H9 (cell line): ENCODE measurements at regions not wholly inside any gene's neighbourhood (a gene's known extent, or its start where the extent isn't known, plus 50 kb on each side); places are given as distances from the start of the nearest gene placed in this dataset.

Source experiments
- DNase-seq: peaks from one replicate; pipeline ENCODE4 v3.0.0-alpha.2; 2017
- H2AFZ ChIP-seq: one replicate; pipeline ENCODE4 v1.6.1; 2013; ENCODE audit warnings: mild to moderate bottlenecking, low read length, control low read depth, moderate library complexity
- H2AK5ac ChIP-seq: 2 replicates; pipeline ENCODE4 v1.6.1; 2013; ENCODE audit warnings: low read length, control low read depth, mixed read lengths; ENCODE audit not compliant: insufficient read length
- H2BK120ac ChIP-seq: one replicate; pipeline ENCODE4 v1.6.1; 2013; ENCODE audit warnings: low read depth, mild to moderate bottlenecking, low read length, control low read depth, inconsistent platforms; ENCODE audit not compliant: poor library complexity, severe bottlenecking
- H2BK12ac ChIP-seq: 2 replicates; pipeline ENCODE4 v1.6.1; 2013; ENCODE audit warnings: low read length, control low read depth, mixed read lengths, low read depth; ENCODE audit not compliant: insufficient read length
- H2BK15ac ChIP-seq: 2 replicates; pipeline ENCODE4 v1.6.1; 2013; ENCODE audit warnings: low read depth, low read length, control low read depth
- H2BK20ac ChIP-seq: one replicate; pipeline ENCODE4 v1.6.1; 2013; ENCODE audit warnings: low read depth, mild to moderate bottlenecking, low read length, control low read depth, inconsistent platforms; ENCODE audit not compliant: poor library complexity, severe bottlenecking
- H2BK5ac ChIP-seq: 2 replicates; pipeline ENCODE4 v1.6.1; 2013; ENCODE audit warnings: low read length, control low read depth, mixed read lengths; ENCODE audit not compliant: insufficient read length
- H3K14ac ChIP-seq: 2 replicates; pipeline ENCODE4 v1.6.1; 2013; ENCODE audit warnings: low read length, control low read depth; ENCODE audit not compliant: insufficient read depth
- H3K18ac ChIP-seq: 2 replicates; pipeline ENCODE4 v1.6.1; 2013; ENCODE audit warnings: low read depth, mild to moderate bottlenecking, mixed read lengths, low read length, control low read depth; ENCODE audit not compliant: insufficient read length
- H3K23ac ChIP-seq: 2 replicates; pipeline ENCODE4 v1.6.1; 2013; ENCODE audit warnings: low read length, control low read depth, mixed read lengths, low read depth; ENCODE audit not compliant: insufficient read length
- H3K23me2 ChIP-seq: 2 replicates; pipeline ENCODE4 v1.6.1; 2013; ENCODE audit warnings: low read depth, mild to moderate bottlenecking, mixed read lengths, low read length, control low read depth; ENCODE audit not compliant: insufficient read length, poor library complexity, severe bottlenecking
- H3K27ac ChIP-seq: 2 replicates; pipeline ENCODE4 v1.5.1; 2013; ENCODE audit warnings: low read length, control low read depth, mixed read lengths, low read depth; ENCODE audit not compliant: insufficient read length
- H3K27me3 ChIP-seq: 2 replicates; pipeline ENCODE4 v1.6.1; 2013; ENCODE audit warnings: low read length, control low read depth, inconsistent platforms; ENCODE audit not compliant: insufficient read depth
- H3K4ac ChIP-seq: 2 replicates; pipeline ENCODE4 v1.6.1; 2013; ENCODE audit warnings: low read depth, mild to moderate bottlenecking, control low read depth, inconsistent platforms, low read length, moderate library complexity
- H3K4me1 ChIP-seq: 2 replicates; pipeline ENCODE4 v1.6.1; 2013; ENCODE audit warnings: low read length, control low read depth, inconsistent platforms; ENCODE audit not compliant: insufficient read depth
- H3K4me2 ChIP-seq: 2 replicates; pipeline ENCODE4 v1.6.1; 2013; ENCODE audit warnings: low read length, control low read depth, mixed read lengths; ENCODE audit not compliant: insufficient read length, insufficient read depth
- H3K56ac ChIP-seq: 2 replicates; pipeline ENCODE4 v1.6.1; 2013; ENCODE audit warnings: low read depth, mild to moderate bottlenecking, mixed read lengths, low read length, control low read depth; ENCODE audit not compliant: insufficient read length
- H3K79me1 ChIP-seq: 2 replicates; pipeline ENCODE4 v1.6.1; 2013; ENCODE audit warnings: low read depth, mild to moderate bottlenecking, moderate library complexity, low read length, control low read depth, inconsistent platforms; ENCODE audit not compliant: insufficient read depth, poor library complexity, severe bottlenecking
- H3K79me2 ChIP-seq: 2 replicates; pipeline ENCODE4 v1.6.1; 2013; ENCODE audit warnings: low read length, control low read depth, inconsistent platforms; ENCODE audit not compliant: insufficient read depth
- H3K9ac ChIP-seq: 2 replicates; pipeline ENCODE4 v1.6.1; 2013; ENCODE audit warnings: low read length, control low read depth, mixed read lengths; ENCODE audit not compliant: insufficient read length; ENCODE audit errors: extremely low read depth
- H3K9me3 ChIP-seq: one replicate; pipeline ENCODE4 v1.6.1; 2013; ENCODE audit warnings: low read depth, low read length, inconsistent platforms; ENCODE audit not compliant: control insufficient read depth
- H3T11ph ChIP-seq: one replicate; pipeline ENCODE4 v1.6.1; 2013; ENCODE audit warnings: mild to moderate bottlenecking, low read length, control low read depth, inconsistent platforms
- H4K20me1 ChIP-seq: one replicate; pipeline ENCODE4 v1.6.1; 2013; ENCODE audit not compliant: control insufficient read depth, insufficient read length, insufficient read depth
- H4K5ac ChIP-seq: 2 replicates; pipeline ENCODE4 v1.6.1; 2013; ENCODE audit warnings: low read depth, mild to moderate bottlenecking, mixed read lengths, low read length, control low read depth; ENCODE audit not compliant: insufficient read length
- H4K8ac ChIP-seq: replicated peaks from 2 replicates; pipeline ENCODE4 v1.6.1; 2013; ENCODE audit warnings: low read length, control low read depth, mixed read lengths, low read depth; ENCODE audit not compliant: insufficient read length
- H4K91ac ChIP-seq: 2 replicates; pipeline ENCODE4 v1.6.1; 2013; ENCODE audit warnings: low read depth, mild to moderate bottlenecking, moderate library complexity, mixed read lengths, low read length, control low read depth; ENCODE audit not compliant: insufficient read length
- H3K27ac Mint-ChIP-seq, 3 experiments: 2 replicates in 2 of 3; 3 replicates in 1 of 3; pipeline ENCODE4 v1.8.0; 2020 to 2021; ENCODE audit warnings: mixed read lengths in 3 of 3, mild to moderate bottlenecking in 1 of 3, moderate library complexity in 1 of 3
- H3K27me3 Mint-ChIP-seq: 2 replicates; pipeline ENCODE4 v1.8.0; 2021; ENCODE audit warnings: low read depth, mild to moderate bottlenecking, moderate library complexity, mixed read lengths
- H3K36me3 Mint-ChIP-seq, 3 experiments: 2 replicates in 2 of 3; 3 replicates in 1 of 3; pipeline ENCODE4 v1.8.0; 2020 to 2021; ENCODE audit warnings: low read depth in 3 of 3, mixed read lengths in 3 of 3; ENCODE audit not compliant: insufficient read depth in 1 of 3
- H3K4me1 Mint-ChIP-seq, 2 experiments: 2 replicates each; pipeline ENCODE4 v1.8.0; 2020; ENCODE audit warnings: mixed read lengths in 2 of 2
- H3K4me3 Mint-ChIP-seq, 2 experiments: 2 replicates in 1 of 2; 3 replicates in 1 of 2; pipeline ENCODE4 v1.8.0; 2020 to 2021; ENCODE audit warnings: mild to moderate bottlenecking in 2 of 2, mixed read lengths in 2 of 2, moderate library complexity in 1 of 2
- H3K9me3 Mint-ChIP-seq, 2 experiments: 2 replicates in 1 of 2; 3 replicates in 1 of 2; pipeline ENCODE4 v1.8.0; 2020; ENCODE audit warnings: mild to moderate bottlenecking in 2 of 2, mixed read lengths in 2 of 2, moderate library complexity in 1 of 2
- CTCF ChIP-seq: fragments of 200-600 bp; sonication (generic); conservative IDR thresholded peaks from 3 replicates; pipeline ENCODE4 v1.8.0; 2021; ENCODE audit warnings: antibody characterized with exemption, mild to moderate bottlenecking
- WGBS: extraction: QIAGEN DNeasy Blood & Tissue Kit; methylation state at CpG from one replicate; pipeline ENCODE4 v1.1.7; 2013; ENCODE audit warnings: missing lambda C conversion rate, low lambda C conversion rate, mixed read lengths; ENCODE audit not compliant: insufficient read length; ENCODE audit errors: extremely low coverage; 5-methylcytosine and 5-hydroxymethylcytosine counted together

- no peak for DNase-seq
- H3K23ac ChIP-seq: no peak overlapping the region
- no peaks in the 10 kb centered on the region for H3K27me3 ChIP-seq
- no peak overlapping the region for H2BK120ac ChIP-seq
- no peak overlapping the region for H3K9ac ChIP-seq
- H3K36me3 Mint-ChIP-seq: no peaks in the 10 kb centered on the region; a peak in 1 of 7 replicates
- H3K23me2 ChIP-seq: no peaks in the 10 kb centered on the region
- H2AFZ ChIP-seq: no peak overlapping the region
- H2BK5ac ChIP-seq: no peak overlapping the region
- no peaks in the 10 kb centered on the region for H3K9me3 ChIP-seq
- no peak overlapping the region for H3K4me2 ChIP-seq
- no peak overlapping the region for H2BK12ac ChIP-seq
- no CpG with 5 or more reads among the region's 1 CpG for WGBS
- H3K9me3 Mint-ChIP-seq: no peaks in the 10 kb centered on the region
- no peak overlapping the region for H3K14ac ChIP-seq
- H2AK5ac ChIP-seq: no peak overlapping the region
- no peaks in the 10 kb centered on the region; the same call in 1 of the 2 replicates for H3K27me3 Mint-ChIP-seq
- no peaks in the 10 kb centered on the region for H3K4me1 ChIP-seq
- no peak overlapping the region for H3T11ph ChIP-seq
- H3K4me1 Mint-ChIP-seq: peaks cover 9 to 12% of the 10 kb centered on the region in 2 experiments
- no peak overlapping the region for H3K4me3 Mint-ChIP-seq
- no peak overlapping the region for H4K91ac ChIP-seq
- H3K18ac ChIP-seq: no peak overlapping the region
- no peak overlapping the region for H4K8ac ChIP-seq
- TF ChIP-seq CTCF: no peak
- H3K79me2 ChIP-seq: no peaks in the 10 kb centered on the region
- no peak overlapping the region for H3K27ac Mint-ChIP-seq
- no peaks in the 10 kb centered on the region for H3K79me1 ChIP-seq
- no peak overlapping the region for H3K4ac ChIP-seq
- H4K5ac ChIP-seq: no peak overlapping the region
- H2BK20ac ChIP-seq: no peak overlapping the region
- no peak overlapping the region for H3K56ac ChIP-seq
- H2BK15ac ChIP-seq: no peak overlapping the region
- H3K27ac ChIP-seq: no peak overlapping the region
- H4K20me1 ChIP-seq: no peaks in the 10 kb centered on the region
Measured at GRCh38 chrX:140165849-140166248, 200.5 kb upstream of the CXorf66 start.
